IPS-NIHi7 (cell line): ENCODE measurements at regions not wholly inside any gene's neighbourhood (a gene's known extent, or its start where the extent isn't known, plus 50 kb on each side); places are given as distances from the start of the nearest gene placed in this dataset.

Experiments
- DNase-seq: peaks from one replicate; pipeline ENCODE4 v3.0.0; 2012; ENCODE audit warnings: mixed read lengths; ENCODE audit errors: extremely low spot score

DNA sequence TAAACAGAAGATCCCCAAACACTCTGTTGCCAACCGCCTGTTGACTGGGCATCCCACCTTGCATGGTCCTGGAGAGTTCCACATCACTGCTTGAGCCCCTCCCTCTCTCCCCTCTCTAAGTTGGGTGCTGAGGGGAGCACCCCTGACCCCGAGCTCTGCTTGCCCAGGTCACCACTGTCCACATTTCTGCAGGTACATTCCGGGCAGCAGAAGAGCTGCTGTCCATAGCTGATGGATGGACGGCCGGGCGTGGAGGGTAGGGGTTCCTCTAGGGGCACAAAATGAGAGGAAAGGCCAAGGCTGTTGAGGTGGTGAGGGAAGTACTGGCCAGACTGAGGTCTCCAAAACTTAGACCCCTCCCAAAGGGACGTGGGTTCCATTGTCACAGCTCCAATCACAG is 227.4 kb upstream of the PPP2R2D start:
- DNase-seq = no peak

DNA sequence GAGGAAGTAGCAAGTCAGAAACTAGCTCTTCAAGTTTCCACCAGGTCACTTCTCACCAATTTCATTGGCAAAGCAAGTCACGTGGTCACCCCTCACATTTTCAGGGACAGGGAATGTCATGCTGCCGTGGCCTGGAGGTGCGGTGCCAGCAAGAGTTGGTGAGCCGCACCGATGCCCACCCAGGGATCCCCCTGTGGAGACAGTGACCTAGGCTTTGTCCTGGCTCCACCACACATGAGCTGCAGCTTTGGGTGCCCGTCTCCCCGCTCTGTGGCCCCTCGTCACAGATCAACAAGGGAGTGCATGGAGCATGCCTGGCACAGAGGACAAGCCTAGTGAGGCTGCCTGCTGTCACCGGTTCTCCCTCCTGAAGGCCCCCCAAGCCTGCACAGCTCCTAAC is 226.7 kb upstream of the PPP2R2D start:
- no peak for DNase-seq

DNA sequence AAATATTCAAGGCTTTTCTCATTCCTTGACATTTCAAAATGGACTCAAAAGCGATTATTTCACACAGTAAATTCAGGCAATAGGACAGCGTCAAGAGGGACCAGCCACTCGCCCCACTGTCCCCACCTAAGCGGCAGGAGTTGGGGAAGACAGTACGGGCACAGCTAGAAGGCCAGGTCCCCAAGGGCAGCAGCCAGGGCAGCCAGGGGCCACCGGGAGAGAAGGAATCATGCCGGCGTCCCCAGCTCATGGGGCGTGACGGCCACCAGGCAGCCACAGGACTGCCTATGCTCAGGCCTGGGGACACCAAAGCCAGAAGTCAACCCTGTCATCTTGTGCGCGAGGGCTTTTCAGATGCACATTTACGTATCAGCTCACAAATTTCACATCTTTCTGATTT is 225.7 kb upstream of the PPP2R2D start:
- DNase-seq = no peak

DNA sequence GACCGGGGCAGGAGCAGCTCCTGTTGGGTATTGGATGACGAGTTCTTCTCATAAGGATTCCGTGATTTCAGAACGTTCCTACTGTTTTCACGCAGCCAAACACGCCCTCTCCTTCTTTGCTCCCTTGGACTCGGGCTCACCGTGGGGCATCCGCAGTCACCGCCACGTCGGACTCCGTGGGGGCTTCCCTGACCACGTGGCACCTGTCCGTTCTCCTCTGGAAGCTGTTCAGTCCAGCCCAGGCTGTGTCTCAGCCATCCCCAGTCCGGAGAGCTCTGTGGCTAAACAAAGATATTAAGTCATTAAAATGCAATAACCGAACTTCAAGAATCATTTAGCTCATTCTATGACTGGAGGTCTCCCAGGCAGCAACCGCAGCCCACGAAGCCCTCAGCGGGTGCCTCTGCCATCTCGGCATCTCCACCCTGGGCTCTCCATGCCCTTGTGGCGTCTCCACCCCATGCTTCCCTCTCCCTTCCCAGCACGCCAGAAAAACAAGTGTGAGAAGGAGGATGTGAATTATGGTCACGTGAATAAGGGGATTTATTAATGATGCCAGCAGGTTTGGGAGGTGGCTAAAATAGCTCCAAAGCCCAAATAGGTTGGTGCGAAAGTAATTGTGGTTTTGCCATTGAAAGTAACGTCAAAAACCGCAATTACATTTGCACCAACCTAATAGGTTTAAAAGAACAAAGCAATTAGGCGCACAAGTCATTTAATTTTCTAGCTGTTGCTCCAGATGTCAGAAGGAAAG is 224.6 kb upstream of the PPP2R2D start:
- no peak for DNase-seq

DNA sequence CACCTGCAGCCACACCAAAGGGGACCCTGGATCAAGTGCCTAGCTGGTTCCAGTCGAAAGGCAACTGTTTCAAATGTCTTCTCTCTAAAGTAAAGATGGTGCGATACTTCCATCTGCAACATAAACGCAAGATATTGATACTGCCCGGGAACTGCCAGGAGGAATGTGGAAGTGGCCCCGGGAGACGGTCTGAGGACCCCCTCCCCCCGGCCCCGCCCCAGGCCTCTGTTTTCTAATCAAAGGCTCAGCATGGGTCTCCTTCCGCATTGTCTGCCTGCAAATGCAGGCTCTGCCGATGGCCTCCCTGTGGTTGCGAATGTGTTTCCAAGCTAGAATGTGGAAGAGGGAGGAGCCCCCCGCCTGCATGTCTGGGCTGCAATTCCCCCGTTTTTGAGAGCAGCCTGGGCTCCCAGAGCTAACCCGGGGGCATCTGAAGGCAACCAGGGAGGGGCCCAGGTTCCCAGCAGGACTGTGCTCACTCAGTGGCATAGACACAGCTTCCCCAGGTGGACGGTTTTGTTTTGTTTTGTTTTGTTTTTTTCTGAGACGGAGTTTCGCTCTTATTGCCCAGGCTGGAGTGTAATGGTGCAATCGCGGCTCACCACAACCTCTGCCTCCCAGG is 223.9 kb upstream of the PPP2R2D start:
- DNase-seq = peak; percentile 82

DNA sequence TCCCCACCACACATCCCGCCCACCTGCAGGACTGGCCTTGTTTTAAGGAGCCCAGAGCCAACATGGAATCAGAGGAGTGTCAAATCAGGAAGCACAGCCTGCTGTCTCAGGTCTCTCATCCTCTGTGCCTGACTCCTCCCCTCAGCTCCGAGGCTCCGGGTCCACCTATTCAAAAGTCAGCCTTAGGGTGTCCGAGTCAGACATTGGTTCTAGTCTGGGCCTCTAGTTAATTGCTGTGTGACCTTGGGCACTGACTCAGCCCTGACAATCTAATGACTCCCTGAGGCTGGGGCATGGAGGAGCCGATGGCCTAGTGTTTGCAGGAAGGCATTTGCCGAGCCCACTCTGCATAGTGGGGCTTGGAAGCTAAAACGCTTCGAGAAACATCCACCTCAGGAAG is 223.1 kb upstream of the PPP2R2D start:
- DNase-seq = peak; percentile 46

DNA sequence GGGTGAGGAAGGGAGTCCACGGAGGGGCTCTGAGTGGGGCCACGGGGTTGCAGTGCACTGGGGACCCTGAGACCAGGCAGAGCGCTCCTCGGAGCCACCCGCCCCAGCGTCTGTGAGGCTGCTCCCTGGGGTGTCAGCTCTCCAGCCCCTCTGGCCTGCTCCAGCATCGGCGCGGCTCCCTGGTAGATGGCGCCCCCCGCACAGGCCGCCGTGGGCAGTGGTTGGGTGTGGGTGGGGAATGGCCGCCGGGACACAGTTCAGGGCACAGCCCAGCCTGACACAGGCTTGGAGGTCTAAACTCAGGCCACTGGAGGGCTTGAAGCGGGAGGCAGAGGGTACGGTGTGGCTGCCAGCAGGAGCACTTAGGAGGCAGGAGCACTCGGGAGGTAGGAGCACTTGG is 222.6 kb upstream of the PPP2R2D start:
- no peak for DNase-seq

DNA sequence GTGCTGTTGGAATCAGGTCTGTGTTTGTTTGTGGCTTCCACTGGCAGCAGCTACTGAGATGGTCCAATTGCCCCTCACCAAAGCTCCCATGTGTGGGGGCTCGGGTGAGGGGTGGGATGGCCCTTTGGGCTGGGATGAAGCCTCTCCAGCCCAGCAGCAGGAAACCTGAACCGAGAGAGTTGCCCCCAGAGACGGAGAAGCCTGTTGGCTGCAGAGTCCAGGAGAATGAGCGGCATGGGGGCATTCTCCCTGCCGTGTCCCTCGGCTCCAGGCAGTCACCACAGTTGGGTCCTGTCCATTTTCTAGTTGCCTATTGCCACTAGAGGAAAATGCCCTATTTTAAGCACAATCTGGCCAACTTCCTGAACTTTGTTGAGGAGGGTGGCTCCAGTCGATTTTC is 222.2 kb upstream of the PPP2R2D start:
- DNase-seq = no peak

DNA sequence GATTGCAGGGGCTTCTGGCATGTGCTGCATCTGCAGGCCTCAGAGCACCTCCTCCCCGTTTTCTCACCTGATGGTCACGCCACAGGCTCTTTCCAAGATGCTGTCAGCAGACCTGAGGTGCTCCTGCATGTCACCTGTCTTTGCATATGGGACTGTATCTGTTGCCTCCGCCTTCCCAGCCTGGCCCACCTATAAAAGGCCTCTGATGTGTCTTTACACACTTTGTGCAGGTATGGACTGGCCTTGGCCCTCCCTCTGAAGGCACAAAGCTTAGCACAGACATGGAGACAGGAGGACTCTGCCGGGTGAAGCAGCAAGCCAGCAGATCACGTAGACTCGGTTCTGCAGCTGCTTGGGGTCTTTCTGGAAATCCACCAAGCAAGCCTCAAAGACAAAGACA is 220.9 kb upstream of the PPP2R2D start:
- DNase-seq = no peak

DNA sequence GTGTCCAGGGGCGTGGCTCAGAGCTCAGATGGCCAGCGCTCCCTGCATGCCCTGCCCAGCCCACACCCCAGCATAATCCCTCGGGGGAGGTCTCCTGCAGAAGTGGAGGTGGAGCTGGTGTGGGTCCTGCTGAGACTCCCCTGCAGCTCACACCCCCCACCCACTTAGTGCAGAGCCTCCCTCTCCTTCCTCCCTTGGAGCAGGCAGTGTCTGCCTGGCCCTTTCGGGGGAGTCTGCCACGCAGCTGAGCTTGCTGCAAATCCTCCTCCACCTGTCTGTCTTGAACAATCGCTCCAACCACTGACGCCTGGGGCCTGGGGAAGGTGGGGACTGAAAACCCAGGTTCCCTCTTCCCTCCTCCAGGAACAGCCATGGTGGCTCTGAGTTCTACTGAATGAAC is 219.7 kb upstream of the PPP2R2D start:
- no peak for DNase-seq

DNA sequence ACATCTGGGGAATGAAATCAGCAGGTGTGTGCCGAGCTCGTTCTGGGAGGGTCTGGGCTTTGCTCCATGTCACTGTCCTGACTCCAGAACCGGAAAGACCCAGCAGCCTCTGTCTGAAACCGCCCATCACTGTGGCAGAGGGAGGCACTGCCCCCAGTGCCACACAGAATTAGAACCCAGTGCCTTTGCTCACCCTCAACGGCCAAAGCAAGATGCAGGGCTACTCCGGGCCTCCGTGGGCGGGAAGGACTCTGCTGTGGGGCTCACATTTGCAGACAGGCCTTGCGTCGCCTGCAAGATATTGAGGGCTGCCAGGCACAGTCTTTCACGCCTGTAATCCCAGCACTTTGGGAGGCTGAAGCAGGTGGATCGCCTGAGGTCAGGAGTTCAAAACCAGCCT is 219.2 kb upstream of the PPP2R2D start:
- DNase-seq = no peak

DNA sequence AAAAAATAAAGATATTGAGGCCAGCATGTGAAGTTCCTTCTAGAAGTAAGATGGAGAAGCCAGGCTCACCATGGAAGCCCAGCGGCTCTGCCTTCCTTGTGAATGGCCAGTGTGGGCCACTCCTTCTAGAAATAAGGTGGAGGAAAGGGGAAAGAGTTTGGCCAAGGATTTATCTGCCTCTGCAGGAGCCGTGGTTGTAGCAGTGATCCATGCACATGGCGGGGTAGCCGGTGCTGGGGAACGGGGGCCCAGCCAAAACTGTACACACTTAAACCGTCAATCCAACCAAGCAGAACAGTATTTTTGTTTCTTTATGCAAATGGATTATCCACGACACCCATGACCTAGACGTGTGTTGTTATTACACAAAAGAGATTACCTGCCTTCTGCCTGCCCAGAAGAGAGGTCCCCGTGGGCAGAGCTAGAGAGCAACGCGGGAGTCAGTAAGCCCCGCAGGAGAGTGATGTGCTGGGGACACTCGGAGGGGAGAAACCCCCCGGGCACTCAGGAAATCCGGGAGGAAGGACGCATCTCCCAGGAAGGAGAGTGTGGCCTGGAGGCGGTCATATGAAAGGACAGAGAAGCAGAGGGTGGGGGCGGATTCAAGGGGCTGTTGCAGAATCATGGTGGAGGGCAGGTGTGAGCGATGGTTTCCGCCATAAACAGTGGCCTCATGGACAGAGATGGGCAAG is 218.4 kb upstream of the PPP2R2D start:
- DNase-seq = no peak

DNA sequence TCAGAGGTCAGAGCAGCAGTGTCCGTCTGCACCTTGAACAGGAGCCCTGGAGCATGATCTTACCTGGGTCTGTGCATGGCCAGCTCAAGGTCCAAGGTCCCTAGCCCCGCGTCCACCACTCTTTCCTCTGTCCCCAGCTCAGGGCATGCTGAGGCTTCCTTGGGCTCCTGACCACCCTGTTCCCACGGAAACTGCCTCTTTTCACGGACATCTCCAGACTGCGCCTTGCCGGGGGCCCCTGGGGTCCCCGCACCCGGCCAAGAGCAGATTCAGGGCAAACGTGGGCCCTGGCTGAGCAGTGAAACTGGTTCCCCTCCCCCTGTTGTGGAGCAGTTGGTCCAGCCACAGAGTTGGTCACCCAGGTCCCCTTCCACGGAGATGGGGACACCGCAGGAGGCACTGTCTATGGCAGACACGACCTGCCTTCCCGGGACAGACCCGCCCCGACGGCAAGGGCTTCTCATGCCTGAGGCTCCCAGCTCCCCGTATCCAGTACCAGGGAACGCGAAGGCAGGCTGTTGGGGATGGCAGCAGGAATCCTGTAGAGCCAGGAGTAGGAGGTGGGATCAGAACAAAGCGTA is 217.4 kb upstream of the PPP2R2D start:
- DNase-seq = no peak

DNA sequence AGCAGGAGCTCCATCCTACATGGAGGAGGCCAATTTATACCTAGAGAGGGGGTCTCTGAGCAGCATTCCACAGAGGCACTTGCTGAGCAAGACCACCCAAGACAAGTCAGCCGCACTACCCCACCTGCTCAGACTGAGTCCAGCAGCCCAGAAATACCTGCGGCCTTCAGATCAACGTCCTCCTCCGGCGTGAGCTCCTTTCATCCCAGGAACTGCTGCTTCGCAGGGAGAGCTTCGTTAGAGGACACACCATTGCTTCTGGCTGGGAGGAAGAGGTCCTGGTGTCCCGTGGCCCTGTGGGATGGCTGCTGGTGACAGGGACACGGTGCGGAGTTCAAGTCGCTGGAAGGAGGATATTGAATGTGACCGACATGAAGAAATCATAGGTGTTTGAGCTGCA is 216.9 kb upstream of the PPP2R2D start:
- no peak for DNase-seq

DNA sequence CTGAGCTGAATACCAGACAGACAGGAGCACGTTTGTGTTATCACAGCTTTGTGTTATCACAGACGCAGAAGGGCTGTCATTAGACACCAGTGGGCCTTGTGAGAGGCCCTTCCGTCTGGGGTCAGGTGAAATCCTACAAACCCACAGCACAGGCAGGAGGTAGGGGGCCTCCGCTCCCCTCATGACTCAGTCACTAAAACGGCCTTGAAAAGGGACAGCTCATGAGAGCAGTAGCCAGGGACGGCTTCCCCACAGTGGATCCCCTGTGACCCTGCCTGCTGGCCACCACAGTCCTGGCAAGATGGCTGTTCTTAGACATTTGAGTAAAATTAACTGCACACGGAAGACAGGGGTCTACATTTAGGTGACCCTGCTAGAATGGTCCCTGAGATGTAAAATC is 215.8 kb upstream of the PPP2R2D start:
- DNase-seq = no peak

DNA sequence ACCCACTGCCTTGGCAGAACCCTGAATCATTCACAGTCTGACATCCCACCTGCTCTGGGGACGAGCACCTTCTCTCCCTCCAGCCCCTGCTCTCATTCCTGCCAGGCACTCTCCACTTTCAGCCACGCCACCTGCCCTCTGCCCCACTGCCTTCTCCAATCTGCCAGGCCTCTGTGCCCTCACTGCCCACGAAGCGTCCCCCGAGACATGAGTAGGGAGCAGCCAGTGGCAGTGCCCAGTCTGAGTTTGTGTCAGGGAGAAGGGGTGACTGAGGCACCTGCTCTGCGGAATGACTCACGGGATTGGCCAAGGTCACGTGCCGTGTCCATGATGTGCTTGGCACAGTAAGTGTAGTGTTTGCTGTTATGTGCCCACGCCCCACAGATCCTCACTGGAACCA is 215.2 kb upstream of the PPP2R2D start:
- DNase-seq = no peak

DNA sequence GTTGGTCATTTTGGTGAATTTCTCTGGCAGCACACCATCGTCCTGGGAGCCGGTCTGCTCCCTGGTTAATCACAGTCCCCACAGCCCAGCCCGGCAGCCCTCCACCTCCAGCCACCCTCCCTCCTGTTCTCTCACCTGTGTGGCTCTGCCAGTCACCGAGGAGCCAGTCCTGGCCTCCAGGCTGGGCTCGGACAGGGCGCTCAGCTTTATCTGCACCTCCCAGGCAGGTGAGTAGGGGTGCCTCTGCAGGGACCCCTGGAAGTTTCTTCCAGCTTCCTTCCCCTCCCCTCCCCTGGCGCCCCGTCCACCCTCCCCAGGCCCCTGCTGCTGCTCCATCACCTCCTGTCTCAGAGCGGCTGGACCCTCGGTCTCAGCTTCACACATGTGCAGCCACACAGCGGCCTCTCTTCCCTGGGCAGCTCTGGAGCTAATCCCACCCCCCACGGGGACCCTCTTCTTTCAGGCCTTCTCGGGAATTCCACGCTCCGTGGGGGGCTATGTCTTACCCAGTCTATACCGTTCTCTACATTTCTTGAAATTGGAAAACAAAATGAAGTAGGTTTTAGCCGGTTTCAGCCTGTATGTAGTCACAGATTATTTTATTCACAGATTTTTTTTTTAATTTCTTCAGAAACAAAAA is 213.9 kb upstream of the PPP2R2D start:
- DNase-seq = no peak

DNA sequence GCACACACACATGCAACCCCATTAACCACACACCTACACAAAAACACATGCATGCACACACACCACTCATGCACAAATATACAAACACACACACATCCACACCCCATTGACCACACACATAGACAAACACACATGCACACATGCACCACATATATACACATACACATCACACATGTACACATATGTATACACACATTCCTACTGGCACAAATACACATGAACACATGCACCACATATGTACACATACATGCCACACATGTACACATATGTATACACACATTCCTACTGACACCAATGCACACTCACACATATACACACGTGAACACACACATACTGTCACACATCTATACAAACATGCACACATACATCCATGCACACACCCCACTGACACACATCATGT is 212.5 kb upstream of the PPP2R2D start:
- DNase-seq = no peak

DNA sequence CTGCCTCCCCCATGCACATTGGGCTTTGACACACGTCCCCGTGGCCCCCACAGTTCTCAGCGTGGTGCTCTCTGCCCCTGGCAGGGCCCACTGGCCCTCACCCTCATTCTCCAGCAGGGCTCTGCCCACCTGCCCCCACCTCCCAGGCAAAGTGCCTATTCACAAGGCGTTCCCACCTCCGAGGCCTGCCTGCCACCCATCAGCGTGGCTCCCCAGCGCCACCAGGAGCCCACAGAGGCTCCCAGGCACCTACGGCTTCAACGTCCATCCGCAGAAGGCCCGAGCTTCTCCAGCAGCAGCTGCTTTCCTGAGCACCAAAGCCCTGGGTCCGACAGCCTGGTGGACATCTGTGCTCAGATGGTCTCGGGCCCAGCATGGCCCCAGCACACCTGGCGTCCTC is 211.8 kb upstream of the PPP2R2D start:
- DNase-seq = peak; percentile 68

DNA sequence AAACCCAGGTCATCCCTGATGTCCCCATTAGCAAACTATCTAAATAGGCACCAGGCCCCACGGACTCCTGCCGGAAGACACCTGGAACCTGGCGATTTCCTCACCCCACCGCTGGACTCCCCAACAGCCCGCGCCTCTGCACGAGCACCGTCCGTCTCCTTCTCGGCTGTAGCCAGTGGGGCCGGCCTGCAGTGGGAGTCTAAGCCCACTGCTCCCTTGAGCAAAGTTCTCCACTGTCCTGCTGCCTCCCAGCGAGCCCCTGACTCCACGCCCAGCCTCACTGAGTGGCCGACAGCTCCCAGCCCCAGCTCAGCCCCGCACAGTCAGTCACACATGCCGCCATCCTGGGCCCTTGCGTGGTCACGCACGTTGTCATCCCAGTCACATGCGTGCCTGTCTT is 211.3 kb upstream of the PPP2R2D start:
- DNase-seq = no peak

DNA sequence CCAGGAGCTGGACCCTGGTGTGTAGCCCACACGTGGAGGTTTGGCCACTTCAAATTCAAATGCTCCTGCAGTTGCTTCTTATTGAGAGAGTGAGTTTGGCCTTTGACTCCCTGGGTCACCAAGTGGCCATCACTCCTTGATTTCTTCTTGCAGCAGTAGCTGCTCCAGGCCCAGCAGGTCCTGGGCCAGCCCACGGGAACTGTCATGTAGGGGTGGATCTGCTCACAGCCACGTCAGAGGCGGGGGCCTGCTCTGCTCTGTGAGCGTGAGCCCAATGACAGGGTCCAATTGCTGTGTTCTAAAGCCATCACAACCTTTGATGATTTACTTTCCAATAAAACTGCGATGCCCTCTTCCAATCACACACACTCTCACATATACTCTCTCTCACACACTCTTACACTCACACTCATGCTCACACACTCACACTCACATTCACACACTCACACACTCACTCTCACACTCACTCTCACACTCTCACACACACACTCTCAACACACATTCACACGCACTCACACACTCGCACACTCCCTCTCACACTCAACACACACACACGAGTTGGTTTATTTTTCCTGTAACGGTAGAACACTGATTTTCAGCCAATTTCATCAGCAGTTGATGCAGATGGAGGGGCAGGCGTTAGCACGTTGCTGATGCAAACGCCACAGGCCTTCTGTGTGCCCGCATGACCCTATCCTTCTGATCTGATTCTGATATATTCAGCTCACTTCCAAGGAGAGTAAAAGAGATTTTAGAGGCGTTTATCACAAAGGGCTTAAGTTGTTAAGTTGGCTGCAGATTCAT is 210.7 kb upstream of the PPP2R2D start:
- no peak for DNase-seq
